D721Med (cell line): ENCODE measurements at regions not wholly inside any gene's neighbourhood (a gene's known extent, or its start where the extent isn't known, plus 50 kb on each side); places are given as distances from the start of the nearest gene placed in this dataset.

Experiments
- DNase-seq: peaks from one replicate; pipeline ENCODE4 v3.0.0; 2011; ENCODE audit warnings: low spot score; ENCODE audit not compliant: insufficient read length
- FAIRE-seq: peaks from 2 replicates; lab custom pipeline; 2011; peaks lifted over from hg19 to GRCh38; lab: Jason Lieb, UNC
- TF ChIP-seq, protein P1 (sequence below): IDR thresholded peaks from 2 replicates; pipeline ENCODE4 v1.5.1; 2012; ENCODE audit warnings: mild to moderate bottlenecking, control low read depth; ENCODE audit not compliant: insufficient read depth; ENCODE audit errors: missing control alignments

DNA sequence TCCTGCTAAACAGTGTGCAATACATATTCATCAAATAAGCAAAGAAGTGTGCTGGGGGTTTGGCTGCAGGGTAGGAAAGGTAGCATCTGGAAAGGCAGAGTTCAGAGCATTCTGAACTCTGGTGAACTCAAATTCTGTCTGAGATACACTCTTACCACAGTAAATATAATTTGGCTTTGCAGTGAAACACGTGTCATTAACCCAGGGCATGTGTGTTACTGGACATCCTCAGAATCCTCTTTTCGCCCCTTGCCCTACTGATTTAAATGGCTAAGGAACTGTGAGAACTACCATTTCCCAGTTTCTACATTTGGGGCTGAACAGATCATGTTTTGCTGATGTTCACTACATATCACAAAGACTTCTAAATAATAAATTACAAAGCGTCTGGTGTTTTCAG is 562.8 kb upstream of the SGCG start:
- FAIRE-seq (no peak), DNase-seq (no peak)
- TF ChIP-seq, protein P1, sequence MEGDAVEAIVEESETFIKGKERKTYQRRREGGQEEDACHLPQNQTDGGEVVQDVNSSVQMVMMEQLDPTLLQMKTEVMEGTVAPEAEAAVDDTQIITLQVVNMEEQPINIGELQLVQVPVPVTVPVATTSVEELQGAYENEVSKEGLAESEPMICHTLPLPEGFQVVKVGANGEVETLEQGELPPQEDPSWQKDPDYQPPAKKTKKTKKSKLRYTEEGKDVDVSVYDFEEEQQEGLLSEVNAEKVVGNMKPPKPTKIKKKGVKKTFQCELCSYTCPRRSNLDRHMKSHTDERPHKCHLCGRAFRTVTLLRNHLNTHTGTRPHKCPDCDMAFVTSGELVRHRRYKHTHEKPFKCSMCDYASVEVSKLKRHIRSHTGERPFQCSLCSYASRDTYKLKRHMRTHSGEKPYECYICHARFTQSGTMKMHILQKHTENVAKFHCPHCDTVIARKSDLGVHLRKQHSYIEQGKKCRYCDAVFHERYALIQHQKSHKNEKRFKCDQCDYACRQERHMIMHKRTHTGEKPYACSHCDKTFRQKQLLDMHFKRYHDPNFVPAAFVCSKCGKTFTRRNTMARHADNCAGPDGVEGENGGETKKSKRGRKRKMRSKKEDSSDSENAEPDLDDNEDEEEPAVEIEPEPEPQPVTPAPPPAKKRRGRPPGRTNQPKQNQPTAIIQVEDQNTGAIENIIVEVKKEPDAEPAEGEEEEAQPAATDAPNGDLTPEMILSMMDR, result no peak

DNA sequence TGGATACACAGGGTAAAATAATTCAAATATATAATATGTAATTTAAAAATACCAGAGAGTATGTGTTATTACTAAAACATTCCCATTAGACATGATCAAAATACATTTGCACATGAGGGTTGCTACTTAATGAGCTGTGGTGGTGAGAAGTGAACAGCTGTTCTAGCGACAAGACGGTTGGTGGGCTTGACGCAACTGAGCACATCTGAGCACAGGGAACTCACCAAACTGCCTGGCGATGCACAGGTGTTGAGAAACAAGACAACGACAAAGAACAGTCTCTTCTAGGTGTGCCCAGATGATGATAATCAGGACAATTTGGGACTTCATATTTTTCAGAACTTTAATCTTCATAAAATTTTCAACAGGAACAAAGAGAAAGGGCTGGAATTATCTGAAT is 555.1 kb upstream of the SGCG start:
- FAIRE-seq (no peak), DNase-seq (no peak)
- TF ChIP-seq, protein P1, result no peak

DNA sequence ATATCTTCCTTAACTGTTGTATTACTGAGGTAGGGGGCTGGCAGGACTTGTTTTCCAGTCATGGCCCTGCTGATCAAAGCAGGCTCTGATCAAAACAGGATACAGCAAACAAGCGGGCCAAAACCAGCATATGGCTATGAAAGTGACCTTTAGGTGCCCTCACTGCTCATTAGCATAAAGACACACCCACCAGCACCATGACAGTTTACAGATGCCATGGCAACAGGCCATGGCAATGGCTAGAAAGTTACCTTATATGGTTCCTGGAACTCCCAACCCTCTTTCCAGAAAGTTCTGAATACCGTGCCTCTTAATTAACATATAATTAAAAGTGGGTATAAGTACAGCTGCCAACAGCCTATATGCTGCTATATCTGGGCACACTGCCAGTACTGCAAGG is 551.4 kb upstream of the SGCG start:
- FAIRE-seq (no peak), DNase-seq (no peak)
- TF ChIP-seq, protein P1, result no peak

DNA sequence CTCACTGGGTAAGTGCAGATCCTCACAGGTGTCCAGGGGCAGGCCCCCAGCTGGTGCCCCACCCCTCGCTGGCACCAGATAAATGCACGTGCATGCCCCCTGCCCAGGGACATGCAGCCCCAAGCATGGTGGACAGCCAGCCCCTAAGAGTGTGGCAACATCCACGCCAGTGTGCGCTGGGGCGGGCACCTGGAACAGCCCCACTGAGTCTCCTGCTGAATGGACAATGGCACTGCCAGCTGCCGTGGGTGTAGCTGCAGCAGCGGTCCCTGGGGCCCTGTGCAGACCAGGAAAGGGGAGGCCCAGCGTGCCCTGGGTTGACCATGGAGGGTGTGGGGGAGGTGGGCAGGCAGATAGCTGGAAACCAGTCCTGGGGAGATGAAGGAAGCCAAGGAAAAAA is 538.7 kb upstream of the SGCG start:
- FAIRE-seq, result no peak
- no peak for DNase-seq
- TF ChIP-seq, protein P1, result no peak

DNA sequence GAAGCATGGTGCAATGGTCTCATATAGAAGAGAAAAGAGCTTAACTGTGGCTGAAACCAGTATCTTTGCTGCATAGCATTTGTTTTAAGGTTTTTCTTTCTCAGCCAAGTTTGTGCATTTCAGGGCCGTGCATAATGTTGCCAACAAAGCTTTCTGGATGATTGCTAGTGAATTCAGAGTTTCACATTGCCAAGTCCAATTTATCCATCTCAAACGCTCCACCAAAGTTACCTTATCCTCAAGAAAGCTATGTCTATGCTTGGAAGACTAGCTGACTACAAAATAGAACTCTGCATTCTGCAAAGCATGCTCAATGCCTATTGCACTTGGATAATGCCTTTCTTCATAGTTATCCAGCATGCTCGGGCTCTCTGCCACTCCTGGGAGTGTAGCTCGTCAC is 535.8 kb upstream of the SGCG start:
- FAIRE-seq (no peak), DNase-seq (no peak)
- TF ChIP-seq, protein P1, result no peak

DNA sequence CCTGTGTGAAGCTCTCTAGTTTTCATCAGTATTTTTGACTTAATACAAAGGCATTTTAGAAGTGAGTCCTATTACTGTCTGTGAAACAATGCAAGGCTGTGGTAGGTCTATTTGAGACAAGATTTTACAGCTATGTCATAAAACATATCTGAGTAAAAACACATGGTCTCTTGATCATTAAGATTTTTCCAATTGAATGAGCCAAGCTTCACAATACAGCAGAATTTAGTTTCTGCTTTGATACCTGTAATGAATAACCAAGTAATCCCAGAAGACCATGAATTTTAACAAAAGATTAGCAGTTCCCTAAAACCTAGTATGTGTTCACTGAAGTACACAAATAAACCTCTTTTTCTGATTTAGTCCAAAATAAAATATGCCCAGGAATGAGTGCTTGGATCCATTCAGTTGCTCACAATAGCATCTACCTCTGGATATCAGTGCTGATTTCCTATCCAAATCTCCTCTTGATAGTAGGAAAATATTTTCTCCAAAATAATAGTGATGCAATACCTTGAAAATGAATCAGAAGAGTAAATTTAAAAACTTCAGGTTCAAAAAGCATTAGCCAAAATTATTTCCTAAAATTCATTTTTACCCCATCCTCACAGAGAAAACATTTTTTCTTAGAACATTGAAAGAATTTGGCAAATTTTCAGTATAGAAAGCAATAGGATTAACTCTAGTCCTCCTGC is 533.5 kb upstream of the SGCG start:
- TF ChIP-seq, protein P1, result no peak
- DNase-seq (no peak), FAIRE-seq (no peak)

DNA sequence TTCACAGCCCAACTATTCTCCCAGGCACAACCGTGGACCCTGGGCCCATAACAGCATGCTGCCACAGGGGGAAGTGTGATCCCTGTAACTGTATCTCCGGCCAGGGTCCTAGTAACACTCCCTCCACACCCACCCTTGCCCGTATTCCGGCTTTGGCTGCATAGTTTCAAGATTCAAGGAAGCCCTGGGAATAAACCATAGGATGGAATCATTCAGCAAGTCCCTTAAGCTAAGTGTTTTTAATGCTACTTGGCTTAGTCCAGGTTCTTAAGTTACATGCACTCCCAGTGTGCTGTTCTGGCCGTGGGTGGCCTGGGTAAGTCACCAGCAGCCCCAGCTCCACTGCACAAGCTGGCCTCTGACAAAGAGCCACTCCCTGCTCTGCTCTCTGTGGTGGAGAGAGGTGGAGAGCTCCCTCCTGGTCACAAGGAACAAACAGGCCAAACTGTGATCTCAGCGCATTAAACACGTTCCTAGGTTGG is 532.4 kb upstream of the SGCG start:
- FAIRE-seq, result no peak
- TF ChIP-seq, protein P1, result no peak
- no peak for DNase-seq
